ENCODE measurements at regions not wholly inside any gene's neighbourhood (a gene's known extent, or its start where the extent isn't known, plus 50 kb on each side); places are given as distances from the start of the nearest gene placed in this dataset.

DNA sequence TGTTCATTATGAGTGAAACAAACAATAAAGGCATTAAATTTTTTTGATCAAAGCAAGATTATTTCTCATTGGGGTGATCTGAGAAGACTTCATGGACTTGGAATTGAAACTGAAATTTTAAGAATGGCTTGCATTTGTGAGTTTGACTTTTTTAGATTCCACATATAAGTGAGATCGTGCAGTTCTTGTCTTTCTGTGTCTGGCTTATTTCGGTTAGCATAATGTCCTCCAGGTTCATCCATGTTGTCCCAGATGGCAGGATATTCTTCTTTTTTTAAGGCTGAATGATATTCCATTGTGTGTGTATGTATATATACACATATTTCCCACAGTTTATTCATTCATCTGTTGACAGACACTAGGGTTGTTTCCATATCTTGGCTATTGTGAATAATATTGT lies 716.5 kb downstream of the PRELID2 start:
- no peak overlapping the region for H3K4me3 ChIP-seq (replicated peaks; ENCODE audit: low read depth, low read length)
- no peak for TF ChIP-seq CTCF (IDR thresholded peaks at IDR 0.05; ENCODE audit: low read depth, low read length, missing control alignments)

GRCh38 chr5:145118127-145118526 lies 717.0 kb downstream of the PRELID2 start:
- no peak for DNase-seq (ENCODE audit: extremely low read depth, low read depth)
- H3K4me3 ChIP-seq (replicated peaks; ENCODE audit: low read depth, low read length): no peak overlapping the region
- TF ChIP-seq CTCF (IDR thresholded peaks at IDR 0.05; ENCODE audit: low read depth, low read length, missing control alignments): no peak

More for the DNA sequence above, 716.5 kb downstream of the PRELID2 start:
- DNase-seq (ENCODE audit: extremely low read depth, low read depth): no peak

DNA sequence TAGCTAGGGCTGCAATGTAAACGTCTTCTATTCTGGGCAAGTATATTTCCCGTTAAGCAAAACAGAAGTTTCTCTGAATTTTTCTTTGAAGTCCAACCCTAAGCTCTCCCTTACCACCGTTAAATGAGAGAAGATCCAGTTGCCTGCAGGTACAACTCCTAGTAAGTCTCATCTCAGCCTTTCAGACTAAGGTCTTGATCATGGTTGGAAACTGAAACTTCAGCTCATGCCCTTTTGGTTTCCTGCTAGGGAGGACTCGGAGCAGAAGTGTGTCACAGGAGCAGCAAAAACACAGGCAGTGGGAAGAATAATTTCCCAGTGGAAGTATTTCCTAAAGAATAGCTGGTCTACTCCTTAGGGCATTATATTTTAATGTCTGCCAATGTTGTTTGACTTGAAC lies 717.9 kb downstream of the PRELID2 start:
- TF ChIP-seq CTCF (IDR thresholded peaks at IDR 0.05; ENCODE audit: low read depth, low read length, missing control alignments): no peak
- H3K4me3 ChIP-seq (replicated peaks; ENCODE audit: low read depth, low read length): no peak overlapping the region
- no peak for DNase-seq (ENCODE audit: extremely low read depth, low read depth)

DNA sequence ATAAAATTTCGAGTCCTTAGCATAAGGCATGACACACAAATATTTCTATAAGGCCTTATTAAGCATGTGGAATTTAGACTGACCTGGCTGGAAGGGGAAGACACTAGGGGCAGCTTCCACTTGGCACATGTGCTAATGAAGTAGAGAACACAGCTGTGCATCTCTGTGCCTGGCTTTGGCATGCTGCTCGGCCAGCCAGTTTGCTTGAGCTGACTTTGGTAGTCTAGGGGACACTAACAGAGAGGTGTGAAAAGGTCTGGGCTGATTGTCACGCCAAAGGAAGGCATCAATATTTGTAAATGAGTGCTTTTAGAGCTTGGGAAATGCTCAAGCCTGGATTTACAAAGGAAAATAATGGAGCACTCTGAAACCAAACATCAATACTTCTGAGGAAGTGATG lies 723.7 kb downstream of the PRELID2 start:
- DNase-seq (ENCODE audit: extremely low read depth, low read depth): no peak
- TF ChIP-seq CTCF (IDR thresholded peaks at IDR 0.05; ENCODE audit: low read depth, low read length, missing control alignments): no peak
- H3K4me3 ChIP-seq (replicated peaks; ENCODE audit: low read depth, low read length): no peak overlapping the region

- no peak for TF ChIP-seq CTCF (IDR thresholded peaks at IDR 0.05; ENCODE audit: low read depth, low read length, missing control alignments)
- no peak overlapping the region for H3K4me3 ChIP-seq (replicated peaks; ENCODE audit: low read depth, low read length)
- no peak for DNase-seq (ENCODE audit: extremely low read depth, low read depth)
Observed at GRCh38 chr5:145110834-145111233, 724.3 kb downstream of the PRELID2 start.

GRCh38 chr5:145110181-145110580 lies 725.0 kb downstream of the PRELID2 start:
- no peak for DNase-seq (ENCODE audit: extremely low read depth, low read depth)
- H3K4me3 ChIP-seq (replicated peaks; ENCODE audit: low read depth, low read length): no peak overlapping the region
- no peak for TF ChIP-seq CTCF (IDR thresholded peaks at IDR 0.05; ENCODE audit: low read depth, low read length, missing control alignments)

DNA sequence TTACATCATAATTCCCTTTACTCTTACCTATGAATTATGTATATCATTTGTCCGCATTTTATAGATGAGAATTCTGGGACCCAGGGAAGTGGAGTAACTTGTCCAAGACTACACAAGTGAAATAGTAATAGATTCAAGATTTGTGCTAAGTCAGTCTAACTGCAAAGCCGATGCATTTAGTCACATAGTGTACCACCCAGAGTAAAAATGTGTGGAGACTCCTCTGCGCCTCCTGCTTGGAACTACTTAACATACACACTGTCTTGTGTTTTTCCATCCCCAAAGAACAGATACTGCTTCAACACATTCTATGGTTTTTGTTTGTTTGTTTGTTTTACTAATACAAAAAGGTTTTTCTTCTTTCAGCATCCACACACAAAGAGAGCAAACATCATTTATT lies 729.8 kb downstream of the PRELID2 start:
- H3K4me3 ChIP-seq (replicated peaks; ENCODE audit: low read depth, low read length): no peak overlapping the region
- TF ChIP-seq CTCF (IDR thresholded peaks at IDR 0.05; ENCODE audit: low read depth, low read length, missing control alignments): no peak
- no peak for DNase-seq (ENCODE audit: extremely low read depth, low read depth)

Data from HFF-Myc (cell line).